ENCODE measurements at regions not wholly inside any gene's neighbourhood (a gene's known extent, or its start where the extent isn't known, plus 50 kb on each side); places are given as distances from the start of the nearest gene placed in this dataset.

GRCh38 chr2:12596771-12597170, 120.0 kb upstream of the TRIB2 start:
- DNase-seq (ENCODE audit: low read depth, low spot score): no peak
- Histone ChIP-seq H3K27ac (ENCODE audit: insufficient read depth, low read depth, low read length) (no peak overlapping the region), H4K20me1 (replicated peaks; ENCODE audit: control insufficient read depth, extremely low read depth, insufficient read depth, low read length) (no peaks in the 10 kb centered on the region), H3K9ac (replicated peaks; ENCODE audit: extremely low read depth, insufficient read depth, low read length) (no peak overlapping the region), H3K27me3 (ENCODE audit: control insufficient read depth in 2 of 2, insufficient read depth in 2 of 2, low read length in 2 of 2) (peaks cover 2 to 3% of the 10 kb centered on the region in 2 experiments), H3K4me3 (replicated peaks in 1 of 3; ENCODE audit: insufficient read depth in 1 of 3, low read depth in 1 of 3, low read length in 3 of 3) (no peak overlapping the region), H3K9me1 (replicated peaks; ENCODE audit: control insufficient read depth, extremely low read depth, insufficient read depth, low read length) (no peaks in the 10 kb centered on the region), H3K36me3 (ENCODE audit: control insufficient read depth in 2 of 2, extremely low read depth in 1 of 2, insufficient read depth in 2 of 2, low read length in 2 of 2) (no peaks in the 10 kb centered on the region), H3K4me2 (ENCODE audit: insufficient read depth, low read length) (no peak overlapping the region), H2AFZ (ENCODE audit: low read depth, low read length) (no peak overlapping the region), H3K4me1 (ENCODE audit: control insufficient read depth, extremely low read depth, insufficient read depth, low read length) (no peaks in the 10 kb centered on the region), H3K9me3 (replicated peaks; ENCODE audit: control insufficient read depth, insufficient read depth, low read length) (no peaks in the 10 kb centered on the region), H3K79me2 (ENCODE audit: control insufficient read depth, insufficient read depth, low read length) (no peaks in the 10 kb centered on the region)
- ChIA-PET CTCF (interaction anchor here (1.1 to 1.8 kb wide), 2 partner anchors 33 to 410 kb away, joined by 4 read pairs; no protein-coding TSS in a partner anchor), POLR2A (no interaction called here)
- TF ChIP-seq FOS (IDR thresholded peaks at IDR 0.05; ENCODE audit: borderline replicate concordance, insufficient read depth, low read length) (no peak), POLR2A (IDR thresholded peaks at IDR 0.05; ENCODE audit: low read depth, low read length) (no peak), MYC (IDR thresholded peaks at IDR 0.05; ENCODE audit: low read depth, low read length) (no peak), JUN (IDR thresholded peaks at IDR 0.05; ENCODE audit: borderline replicate concordance, insufficient read depth, insufficient read length, low read depth) (no peak), GATA2 (IDR thresholded peaks at IDR 0.05; ENCODE audit: insufficient read depth, insufficient read length, low read depth, low read length) (no peak), EZH2 (IDR thresholded peaks at IDR 0.05; ENCODE audit: borderline replicate concordance, low read depth, low read length, severe bottlenecking) (no peak), MAX (IDR thresholded peaks at IDR 0.05; ENCODE audit: insufficient read depth, insufficient read length) (no peak), POLR2AphosphoS5 (IDR thresholded peaks at IDR 0.05; ENCODE audit: insufficient read depth, low read depth, low read length) (no peak)
- TF ChIP-seq, protein P1, sequence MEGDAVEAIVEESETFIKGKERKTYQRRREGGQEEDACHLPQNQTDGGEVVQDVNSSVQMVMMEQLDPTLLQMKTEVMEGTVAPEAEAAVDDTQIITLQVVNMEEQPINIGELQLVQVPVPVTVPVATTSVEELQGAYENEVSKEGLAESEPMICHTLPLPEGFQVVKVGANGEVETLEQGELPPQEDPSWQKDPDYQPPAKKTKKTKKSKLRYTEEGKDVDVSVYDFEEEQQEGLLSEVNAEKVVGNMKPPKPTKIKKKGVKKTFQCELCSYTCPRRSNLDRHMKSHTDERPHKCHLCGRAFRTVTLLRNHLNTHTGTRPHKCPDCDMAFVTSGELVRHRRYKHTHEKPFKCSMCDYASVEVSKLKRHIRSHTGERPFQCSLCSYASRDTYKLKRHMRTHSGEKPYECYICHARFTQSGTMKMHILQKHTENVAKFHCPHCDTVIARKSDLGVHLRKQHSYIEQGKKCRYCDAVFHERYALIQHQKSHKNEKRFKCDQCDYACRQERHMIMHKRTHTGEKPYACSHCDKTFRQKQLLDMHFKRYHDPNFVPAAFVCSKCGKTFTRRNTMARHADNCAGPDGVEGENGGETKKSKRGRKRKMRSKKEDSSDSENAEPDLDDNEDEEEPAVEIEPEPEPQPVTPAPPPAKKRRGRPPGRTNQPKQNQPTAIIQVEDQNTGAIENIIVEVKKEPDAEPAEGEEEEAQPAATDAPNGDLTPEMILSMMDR (IDR thresholded peaks at IDR 0.05; ENCODE audit: extremely low read depth in 1 of 2, insufficient read depth in 1 of 2, low read depth in 1 of 2, low read length in 2 of 2): no peak
- intact Hi-C loops (cut with micrococcal nuclease) (no loop called here), dilution Hi-C loops (cut with MboI; ENCODE audit: extremely low pct_ligation_motif_present, low sequenced_read_pairs) (no loop called here)
- no TSS peak for BruUV-seq (replicated peaks)
- no peak for FAIRE-seq

Measured in endothelial cell of umbilical vein (primary cell).